GM04503 (cell line): ENCODE measurements at regions not wholly inside any gene's neighbourhood (a gene's known extent, or its start where the extent isn't known, plus 50 kb on each side); places are given as distances from the start of the nearest gene placed in this dataset.
"Not testable (repeated sequence)": the region's sequence is repeated elsewhere in the genome, so short reads cannot be mapped to it uniquely, and the experiment has no call there.

Experiments
- DNase-seq: peaks from one replicate; pipeline ENCODE4 v3.0.0-alpha.2; 2012; ENCODE audit warnings: low read depth

DNA sequence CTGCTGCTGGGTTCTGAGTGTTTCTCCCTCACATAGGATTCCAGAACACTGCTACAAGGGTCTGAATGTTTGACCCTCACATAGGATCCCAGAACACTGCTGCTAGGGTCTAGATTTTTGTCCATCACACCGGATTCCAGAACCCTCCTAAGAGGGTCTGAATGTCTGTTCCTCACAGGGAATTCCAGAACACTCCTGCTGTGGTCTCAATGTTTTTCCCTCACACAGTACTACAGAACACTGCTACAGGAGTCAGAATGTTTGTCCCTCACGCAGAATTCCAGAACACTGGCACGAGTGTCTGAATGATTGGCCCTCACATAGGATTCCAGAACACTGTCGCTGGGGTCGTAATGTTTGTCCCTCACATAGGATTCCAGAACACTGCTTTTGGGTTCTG, 221.6 kb downstream of the FOXD4L6 start:
- not testable (repeated sequence) for DNase-seq

GRCh38 chr9:40892315-40892714, 236.2 kb downstream of the FOXD4L6 start:
- DNase-seq, result not testable (repeated sequence)

DNA sequence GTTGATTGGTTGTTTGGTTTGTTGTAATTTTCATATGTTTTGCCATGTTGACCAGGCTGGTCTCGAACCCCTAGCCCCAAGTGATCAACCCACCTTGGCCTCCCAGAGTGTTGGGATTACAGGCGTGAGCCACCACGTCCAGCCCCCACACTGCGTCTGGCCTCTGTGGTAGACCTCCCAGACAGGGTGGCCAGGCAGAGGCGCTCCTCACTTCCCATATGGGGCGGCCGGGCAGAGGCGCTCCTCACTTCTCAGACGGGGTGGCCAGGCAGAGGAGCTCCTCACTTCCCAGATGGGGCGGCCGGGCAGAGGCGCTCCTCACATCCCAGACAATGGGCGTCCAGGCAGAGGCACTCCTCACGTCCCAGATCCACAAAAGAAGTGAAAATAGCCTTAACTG, 242.6 kb downstream of the FOXD4L6 start:
- DNase-seq, result not testable (repeated sequence)

DNA sequence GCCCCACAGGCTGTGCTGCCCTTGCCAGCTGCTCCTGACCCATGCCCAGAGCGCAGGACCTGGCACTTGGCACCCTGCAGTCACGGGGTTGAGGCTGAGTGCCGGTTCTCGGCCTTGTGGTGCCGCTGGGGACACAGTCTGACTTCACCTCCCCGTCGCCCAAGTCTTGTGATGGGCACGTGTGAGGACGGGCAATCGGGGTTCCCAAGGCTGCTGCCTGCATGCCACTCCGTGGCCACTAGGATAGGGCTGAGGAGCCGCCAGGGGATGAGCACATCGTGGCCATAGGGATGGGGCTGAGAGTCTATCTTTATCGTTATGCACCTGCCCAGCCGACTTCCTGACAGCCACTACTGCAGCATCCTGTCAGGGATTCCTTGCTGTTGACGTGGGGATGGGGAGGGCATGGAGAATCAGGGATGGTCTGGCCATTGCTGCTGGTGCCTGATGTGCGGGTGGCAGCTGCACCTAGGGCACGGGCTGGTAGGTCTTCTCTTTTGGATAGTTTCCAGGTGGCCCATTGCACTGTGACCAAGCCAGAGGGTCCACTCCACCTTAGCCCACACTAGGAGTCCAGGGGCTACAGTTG, 243.5 kb downstream of the FOXD4L6 start:
- not testable (repeated sequence) for DNase-seq

- DNase-seq, result no peak
Measured at GRCh38 chr9:40884072-40884901, 244.2 kb downstream of the FOXD4L6 start.

DNA sequence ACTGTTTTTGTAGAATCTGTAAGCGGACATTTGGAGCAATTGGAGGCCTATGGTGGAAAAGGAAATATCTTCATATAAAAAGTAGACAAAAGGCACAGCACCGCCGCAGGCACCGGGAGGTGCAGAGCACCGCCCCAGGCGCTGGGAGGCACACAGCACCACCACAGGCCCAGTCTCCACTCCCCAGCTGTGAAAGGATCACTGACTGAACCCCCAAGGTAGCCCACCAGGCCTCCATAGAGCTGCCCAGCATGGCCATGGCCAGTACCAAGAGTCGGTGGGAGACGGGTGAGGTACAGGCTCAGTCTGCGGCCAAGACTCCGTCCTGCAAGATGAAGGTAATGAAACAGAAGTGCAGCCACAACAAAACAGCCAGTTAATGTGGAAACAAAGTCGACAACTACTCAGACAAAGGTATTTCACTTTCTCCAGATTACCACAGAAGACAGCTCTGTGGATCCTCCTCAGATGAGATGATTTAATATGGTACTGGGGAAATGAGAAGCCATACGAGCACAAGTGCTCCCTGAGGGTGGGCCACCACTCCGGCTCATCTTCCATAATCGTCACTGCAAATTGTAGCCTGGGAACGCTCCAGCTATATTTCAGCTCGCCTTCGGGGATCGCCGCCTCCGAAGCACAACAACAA, 244.9 kb downstream of the FOXD4L6 start:
- DNase-seq, result not testable (repeated sequence)

DNA sequence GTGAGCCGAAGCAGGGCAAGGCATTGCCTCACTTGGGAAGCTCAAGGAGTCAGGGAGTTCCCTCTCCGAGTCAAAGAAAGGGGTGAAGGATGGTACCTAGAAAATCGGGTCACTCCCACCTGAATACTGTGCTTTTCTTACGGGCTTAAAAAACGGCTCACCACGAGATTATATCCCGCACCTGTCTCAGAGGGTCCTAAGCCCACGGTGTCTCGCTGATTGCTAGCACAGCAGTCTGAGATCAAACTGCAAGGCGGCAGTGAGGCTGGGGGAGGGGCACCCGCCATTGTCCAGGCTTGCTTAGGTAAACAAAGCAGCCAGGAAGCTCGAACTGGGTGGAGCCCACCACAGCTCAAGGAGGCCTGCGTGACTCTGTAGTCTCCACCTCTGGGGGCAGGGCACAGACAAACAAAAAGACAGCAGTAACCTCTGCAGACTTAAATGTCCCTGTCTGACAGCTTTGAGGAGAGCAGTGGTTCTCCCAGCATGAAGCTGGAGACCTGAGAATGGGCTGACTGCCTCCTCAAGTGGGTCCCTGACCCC, 254.7 kb downstream of the FOXD4L6 start:
- not testable (repeated sequence) for DNase-seq

- DNase-seq, result not testable (repeated sequence)
Measured at GRCh38 chr9:40868437-40868836, 260.0 kb downstream of the FOXD4L6 start.
